Osteocyte (in vitro differentiated cells): ENCODE measurements at regions not wholly inside any gene's neighbourhood (a gene's known extent, or its start where the extent isn't known, plus 50 kb on each side); places are given as distances from the start of the nearest gene placed in this dataset.

Experiments
- DNase-seq: peaks from one replicate; pipeline ENCODE4 v3.0.0; 2021; ENCODE audit warnings: mixed read lengths; ENCODE audit not compliant: unreplicated experiment; ENCODE audit errors: extremely low spot score
- H3K27ac Mint-ChIP-seq: one replicate; pipeline ENCODE4 v1.8.0; 2021; ENCODE audit warnings: mild to moderate bottlenecking, mixed read lengths; ENCODE audit not compliant: unreplicated experiment
- H3K27me3 Mint-ChIP-seq: one replicate; pipeline ENCODE4 v1.8.0; 2021; ENCODE audit warnings: mixed read lengths; ENCODE audit not compliant: unreplicated experiment
- H3K36me3 Mint-ChIP-seq: one replicate; pipeline ENCODE4 v1.8.0; 2021; ENCODE audit warnings: mixed read lengths; ENCODE audit not compliant: unreplicated experiment
- H3K4me1 Mint-ChIP-seq: one replicate; pipeline ENCODE4 v1.8.0; 2021; ENCODE audit warnings: mixed read lengths; ENCODE audit not compliant: unreplicated experiment
- H3K4me3 Mint-ChIP-seq: one replicate; pipeline ENCODE4 v1.8.0; 2021; ENCODE audit warnings: mild to moderate bottlenecking, moderate library complexity, mixed read lengths; ENCODE audit not compliant: unreplicated experiment
- H3K9me3 Mint-ChIP-seq: one replicate; pipeline ENCODE4 v1.8.0; 2021; ENCODE audit warnings: mixed read lengths; ENCODE audit not compliant: unreplicated experiment
- TF ChIP-seq, protein P1 (sequence below): fragments of 200-600 bp; sonication (generic); IDR thresholded peaks from 2 replicates; pipeline ENCODE4 v1.5.0; 2021; ENCODE audit warnings: antibody characterized with exemption, mild to moderate bottlenecking, moderate library complexity

GRCh38 chr20:21020659-21021471, 85.3 kb downstream of the LINC00237 start:
- TF ChIP-seq, protein P1, sequence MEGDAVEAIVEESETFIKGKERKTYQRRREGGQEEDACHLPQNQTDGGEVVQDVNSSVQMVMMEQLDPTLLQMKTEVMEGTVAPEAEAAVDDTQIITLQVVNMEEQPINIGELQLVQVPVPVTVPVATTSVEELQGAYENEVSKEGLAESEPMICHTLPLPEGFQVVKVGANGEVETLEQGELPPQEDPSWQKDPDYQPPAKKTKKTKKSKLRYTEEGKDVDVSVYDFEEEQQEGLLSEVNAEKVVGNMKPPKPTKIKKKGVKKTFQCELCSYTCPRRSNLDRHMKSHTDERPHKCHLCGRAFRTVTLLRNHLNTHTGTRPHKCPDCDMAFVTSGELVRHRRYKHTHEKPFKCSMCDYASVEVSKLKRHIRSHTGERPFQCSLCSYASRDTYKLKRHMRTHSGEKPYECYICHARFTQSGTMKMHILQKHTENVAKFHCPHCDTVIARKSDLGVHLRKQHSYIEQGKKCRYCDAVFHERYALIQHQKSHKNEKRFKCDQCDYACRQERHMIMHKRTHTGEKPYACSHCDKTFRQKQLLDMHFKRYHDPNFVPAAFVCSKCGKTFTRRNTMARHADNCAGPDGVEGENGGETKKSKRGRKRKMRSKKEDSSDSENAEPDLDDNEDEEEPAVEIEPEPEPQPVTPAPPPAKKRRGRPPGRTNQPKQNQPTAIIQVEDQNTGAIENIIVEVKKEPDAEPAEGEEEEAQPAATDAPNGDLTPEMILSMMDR = no peak
- Mint-ChIP-seq H3K27me3 (no peaks in the 10 kb centered on the region), H3K27ac (no peak overlapping the region), H3K36me3 (no peaks in the 10 kb centered on the region), H3K9me3 (peaks cover 9% of the 10 kb centered on the region), H3K4me3 (no peak overlapping the region), H3K4me1 (no peaks in the 10 kb centered on the region)
- no peak for DNase-seq

GRCh38 chr20:21019814-21020658, 86.1 kb downstream of the LINC00237 start:
- TF ChIP-seq, protein P1 = no peak
- H3K9me3 Mint-ChIP-seq = peaks cover 4% of the 10 kb centered on the region
- no peak overlapping the region for H3K27ac Mint-ChIP-seq
- no peak for DNase-seq
- H3K27me3 Mint-ChIP-seq = no peaks in the 10 kb centered on the region
- no peaks in the 10 kb centered on the region for H3K36me3 Mint-ChIP-seq
- H3K4me3 Mint-ChIP-seq = no peak overlapping the region
- no peaks in the 10 kb centered on the region for H3K4me1 Mint-ChIP-seq

DNA sequence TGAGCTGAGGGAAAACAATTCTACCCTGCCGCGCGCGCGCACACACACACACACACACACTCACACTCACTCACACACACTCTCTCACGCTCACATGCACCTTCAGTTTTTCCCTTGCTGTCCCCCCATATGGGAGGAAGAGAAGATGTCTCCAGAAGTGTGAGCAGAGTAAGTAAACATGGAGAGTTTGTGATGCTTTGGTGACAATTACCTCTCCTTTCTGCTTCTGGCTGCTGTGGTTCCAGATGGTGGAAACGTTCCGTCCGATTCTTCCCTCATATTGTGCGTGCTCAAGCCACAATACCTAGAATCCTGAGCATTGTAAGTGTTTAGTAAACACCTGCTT, 86.7 kb downstream of the LINC00237 start:
- H3K36me3 Mint-ChIP-seq = no peaks in the 10 kb centered on the region
- H3K9me3 Mint-ChIP-seq = peaks cover 4% of the 10 kb centered on the region
- H3K27me3 Mint-ChIP-seq = no peaks in the 10 kb centered on the region
- DNase-seq = no peak
- no peaks in the 10 kb centered on the region for H3K4me1 Mint-ChIP-seq
- H3K4me3 Mint-ChIP-seq = no peak overlapping the region
- no peak overlapping the region for H3K27ac Mint-ChIP-seq
- TF ChIP-seq, protein P1 = no peak

- no peak overlapping the region for H3K27ac Mint-ChIP-seq
- no peaks in the 10 kb centered on the region for H3K36me3 Mint-ChIP-seq
- H3K4me1 Mint-ChIP-seq = no peaks in the 10 kb centered on the region
- H3K27me3 Mint-ChIP-seq = no peaks in the 10 kb centered on the region
- H3K9me3 Mint-ChIP-seq = peaks cover 2% of the 10 kb centered on the region
- no peak for DNase-seq
- H3K4me3 Mint-ChIP-seq = no peak overlapping the region
- TF ChIP-seq, protein P1 = no peak
These were observed 87.6 kb downstream of the LINC00237 start for GRCh38 chr20:21018576-21018975.

GRCh38 chr20:21017528-21018085, 88.6 kb downstream of the LINC00237 start:
- no peak overlapping the region for H3K4me3 Mint-ChIP-seq
- no peak for DNase-seq
- no peak overlapping the region for H3K27ac Mint-ChIP-seq
- TF ChIP-seq, protein P1 = no peak
- H3K36me3 Mint-ChIP-seq = no peaks in the 10 kb centered on the region
- peaks cover 6% of the 10 kb centered on the region for H3K9me3 Mint-ChIP-seq
- no peaks in the 10 kb centered on the region for H3K4me1 Mint-ChIP-seq
- H3K27me3 Mint-ChIP-seq = no peaks in the 10 kb centered on the region
